NB4 (cell line): ENCODE measurements at regions not wholly inside any gene's neighbourhood (a gene's known extent, or its start where the extent isn't known, plus 50 kb on each side); places are given as distances from the start of the nearest gene placed in this dataset.

ENCODE experiments used
- MYC ChIP-seq: IDR thresholded peaks from 2 replicates; pipeline ENCODE4 v1.6.1; 2011; ENCODE audit warnings: low read depth, low read length
- POLR2A ChIP-seq: IDR thresholded peaks from 2 replicates; pipeline ENCODE4 v1.6.1; 2011; ENCODE audit warnings: mild to moderate bottlenecking; ENCODE audit not compliant: insufficient read length; ENCODE audit errors: extremely low read depth
- TF ChIP-seq, protein P1 (sequence below): IDR thresholded peaks from one replicate; pipeline ENCODE4 v1.5.1; 2012; ENCODE audit warnings: low read depth, low read length

GRCh38 chr7:17207220-17207619 is 91.2 kb upstream of the AHR start:
- TF ChIP-seq, protein P1, sequence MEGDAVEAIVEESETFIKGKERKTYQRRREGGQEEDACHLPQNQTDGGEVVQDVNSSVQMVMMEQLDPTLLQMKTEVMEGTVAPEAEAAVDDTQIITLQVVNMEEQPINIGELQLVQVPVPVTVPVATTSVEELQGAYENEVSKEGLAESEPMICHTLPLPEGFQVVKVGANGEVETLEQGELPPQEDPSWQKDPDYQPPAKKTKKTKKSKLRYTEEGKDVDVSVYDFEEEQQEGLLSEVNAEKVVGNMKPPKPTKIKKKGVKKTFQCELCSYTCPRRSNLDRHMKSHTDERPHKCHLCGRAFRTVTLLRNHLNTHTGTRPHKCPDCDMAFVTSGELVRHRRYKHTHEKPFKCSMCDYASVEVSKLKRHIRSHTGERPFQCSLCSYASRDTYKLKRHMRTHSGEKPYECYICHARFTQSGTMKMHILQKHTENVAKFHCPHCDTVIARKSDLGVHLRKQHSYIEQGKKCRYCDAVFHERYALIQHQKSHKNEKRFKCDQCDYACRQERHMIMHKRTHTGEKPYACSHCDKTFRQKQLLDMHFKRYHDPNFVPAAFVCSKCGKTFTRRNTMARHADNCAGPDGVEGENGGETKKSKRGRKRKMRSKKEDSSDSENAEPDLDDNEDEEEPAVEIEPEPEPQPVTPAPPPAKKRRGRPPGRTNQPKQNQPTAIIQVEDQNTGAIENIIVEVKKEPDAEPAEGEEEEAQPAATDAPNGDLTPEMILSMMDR = no peak
- TF ChIP-seq POLR2A (no peak), MYC (no peak)
